HG02798 (cell line): ENCODE measurements at regions not wholly inside any gene's neighbourhood (a gene's known extent, or its start where the extent isn't known, plus 50 kb on each side); places are given as distances from the start of the nearest gene placed in this dataset.

ENCODE experiments used
- ATAC-seq: cut with Tn5 transposase; IDR thresholded peaks from one replicate; pipeline ENCODE4 v1.9.1; 2021; ENCODE audit warnings: mild to moderate bottlenecking; ENCODE audit not compliant: unreplicated experiment, poor library complexity

GRCh38 chr15:97350813-97351212 is 609.7 kb upstream of the ARRDC4 start:
- no peak for ATAC-seq

- ATAC-seq: no peak
Measured at GRCh38 chr15:97383516-97383915, 577.0 kb upstream of the ARRDC4 start.

GRCh38 chr15:97386940-97387339 is 573.6 kb upstream of the ARRDC4 start:
- no peak for ATAC-seq

GRCh38 chr15:97401195-97401594 is 559.3 kb upstream of the ARRDC4 start:
- ATAC-seq: no peak

GRCh38 chr15:97401970-97402369 is 558.5 kb upstream of the ARRDC4 start:
- no peak for ATAC-seq

GRCh38 chr15:97406841-97407240 is 553.7 kb upstream of the ARRDC4 start:
- ATAC-seq: no peak

GRCh38 chr15:97410897-97411575 is 549.5 kb upstream of the ARRDC4 start:
- ATAC-seq: no peak

- ATAC-seq: no peak
Measured at GRCh38 chr15:97420130-97420529, 540.4 kb upstream of the ARRDC4 start.

- ATAC-seq: no peak
Measured at GRCh38 chr15:97425596-97425995, 534.9 kb upstream of the ARRDC4 start.

GRCh38 chr15:97443101-97443500 is 517.4 kb upstream of the ARRDC4 start:
- ATAC-seq: no peak

- no peak for ATAC-seq
Measured at GRCh38 chr15:97446138-97446537, 514.4 kb upstream of the ARRDC4 start.

- no peak for ATAC-seq
Measured at GRCh38 chr15:97456521-97457202, 503.8 kb upstream of the ARRDC4 start.

- no peak for ATAC-seq
Measured at GRCh38 chr15:97457203-97457847, 503.2 kb upstream of the ARRDC4 start.

- ATAC-seq: no peak
Measured at GRCh38 chr15:97459771-97460170, 500.7 kb upstream of the ARRDC4 start.

GRCh38 chr15:97461226-97461625 is 499.3 kb upstream of the ARRDC4 start:
- ATAC-seq: no peak

- ATAC-seq: no peak
Measured at GRCh38 chr15:97463696-97464095, 496.8 kb upstream of the ARRDC4 start.

GRCh38 chr15:97470417-97470816 is 490.1 kb upstream of the ARRDC4 start:
- no peak for ATAC-seq

- no peak for ATAC-seq
Measured at GRCh38 chr15:97473627-97474026, 486.9 kb upstream of the ARRDC4 start.

GRCh38 chr15:97479957-97480356 is 480.5 kb upstream of the ARRDC4 start:
- no peak for ATAC-seq

GRCh38 chr15:97482521-97482920 is 478.0 kb upstream of the ARRDC4 start:
- ATAC-seq: no peak

GRCh38 chr15:97483232-97483631 is 477.3 kb upstream of the ARRDC4 start:
- ATAC-seq: no peak

GRCh38 chr15:97490429-97490828 is 470.1 kb upstream of the ARRDC4 start:
- ATAC-seq: no peak
